HepG2 (cell line): ENCODE measurements at regions not wholly inside any gene's neighbourhood (a gene's known extent, or its start where the extent isn't known, plus 50 kb on each side); places are given as distances from the start of the nearest gene placed in this dataset.

ENCODE experiments used
- ATAC-seq: fragments of 200-7000 bp; cut with Tn5 transposase; 3 replicates; pipeline ENCODE4 v1.9.1; 2020; ENCODE audit warnings: mild to moderate bottlenecking, moderate library complexity
- BruUV-seq: library from RNA; stranded (reverse); fragments of 400-500 nt; replicated peaks from 2 replicates; lab custom pipeline; 2021; lab: Mats Ljungman, UMichigan
- CTCF ChIA-PET: fragments of 300-600 bp; formaldehyde crosslinking; extraction: SDS; loops from one replicate; lab custom pipeline; 2021; ENCODE audit warnings: low total read pairs, inconsistent platforms, low intra/inter-chr PET ratio; lab: Yijun Ruan, JAX
- POLR2A ChIA-PET: fragments of 350-600 bp; sonication (Branson Sonifier 250); formaldehyde crosslinking; loops from one replicate; lab custom pipeline; 2020; ENCODE audit warnings: antibody characterized with exemption, inconsistent platforms; lab: Yijun Ruan, JAX
- DNase-seq: peaks from one replicate; pipeline ENCODE4 v3.0.0-alpha.2; 2015; ENCODE audit warnings: low spot score
- FAIRE-seq: peaks from 3 replicates; lab custom pipeline; 2011; peaks lifted over from hg19 to GRCh38; lab: Jason Lieb, UNC
- H2AFZ ChIP-seq: one replicate; pipeline ENCODE4 v1.6.1; 2011; ENCODE audit warnings: low read length, inconsistent platforms
- H3K27ac ChIP-seq: fragments of 300-600 bp; 3 replicates; pipeline ENCODE4 v1.8.0; 2011; ENCODE audit warnings: mixed run types, mild to moderate bottlenecking, mixed read lengths, low read length, inconsistent platforms; ENCODE audit not compliant: insufficient read depth; ENCODE audit errors: extremely low read length
- H3K27me3 ChIP-seq, 2 experiments: fragments of 200-600 bp in 1 of 2; 2 replicates in 1 of 2; 3 replicates in 1 of 2; pipeline versions ENCODE4 v1.6.0 to v1.8.0; 2011; ENCODE audit warnings: low read length in 2 of 2, mild to moderate bottlenecking in 2 of 2, moderate library complexity in 2 of 2, inconsistent platforms in 1 of 2; ENCODE audit not compliant: insufficient read depth in 2 of 2, control insufficient read depth in 1 of 2
- H3K36me3 ChIP-seq, 2 experiments: fragments of 200-600 bp in 1 of 2; replicated peaks in 1 of 2; 2 replicates in 1 of 2; 3 replicates in 1 of 2; pipeline versions ENCODE4 v1.5.1 to v1.8.0; 2011; ENCODE audit warnings: low read length in 2 of 2, inconsistent platforms in 1 of 2; ENCODE audit not compliant: insufficient read depth in 2 of 2, control insufficient read depth in 1 of 2
- H3K4me1 ChIP-seq: 2 replicates; pipeline ENCODE4 v1.5.1; 2012; ENCODE audit warnings: low read length, inconsistent platforms; ENCODE audit not compliant: insufficient read depth
- H3K4me2 ChIP-seq: 2 replicates; pipeline ENCODE4 v1.6.0; 2011; ENCODE audit warnings: low read depth, low read length, inconsistent platforms
- H3K4me3 ChIP-seq, 3 experiments: fragments of 200-600 bp in 1 of 3; sonication (generic), shearing (Covaris generic) in 1 of 3; replicated peaks in 1 of 3; 2 replicates each; pipeline ENCODE4 v1.5.1; 2011 to 2016; ENCODE audit warnings: low read length in 3 of 3, inconsistent platforms in 2 of 3, low read depth in 2 of 3, mild to moderate bottlenecking in 2 of 3, control low read depth in 1 of 3, mixed read lengths in 1 of 3; ENCODE audit not compliant: insufficient read depth in 1 of 3
- H3K79me2 ChIP-seq: one replicate; pipeline ENCODE4 v1.6.1; 2011; ENCODE audit warnings: low read length, inconsistent platforms; ENCODE audit not compliant: insufficient read depth
- H3K9ac ChIP-seq: 2 replicates; pipeline ENCODE4 v1.6.0; 2011; ENCODE audit warnings: mild to moderate bottlenecking, low read depth, low read length, inconsistent platforms; ENCODE audit not compliant: insufficient read depth
- H3K9me3 ChIP-seq: 2 replicates; pipeline ENCODE4 v1.5.1; 2012; ENCODE audit warnings: mild to moderate bottlenecking, low read length
- H4K20me1 ChIP-seq: 2 replicates; pipeline ENCODE4 v1.6.0; 2011; ENCODE audit warnings: inconsistent platforms, mild to moderate bottlenecking, low read length, moderate library complexity; ENCODE audit not compliant: insufficient read depth
- FOXM1 ChIP-seq: sonication (generic); formaldehyde crosslinking; IDR thresholded peaks from 2 replicates; pipeline ENCODE4 v1.5.0; 2020; ENCODE audit warnings: missing genetic modification reagents
- NCOA2 ChIP-seq: sonication (generic); formaldehyde crosslinking; IDR thresholded peaks from 2 replicates; pipeline ENCODE4 v1.8.0; 2022; ENCODE audit warnings: inconsistent platforms
- PAF1 ChIP-seq: IDR thresholded peaks from 2 replicates; pipeline ENCODE4 v1.6.1; 2016; ENCODE audit warnings: missing genetic modification reagents, missing compliant biosample characterization
- RFX5 ChIP-seq: IDR thresholded peaks from 2 replicates; pipeline ENCODE4 v1.6.1; 2011; ENCODE audit warnings: low read depth, low read length, improper control_type of control experiment
- TMF1 ChIP-seq: sonication (generic); formaldehyde crosslinking; IDR thresholded peaks from 2 replicates; pipeline ENCODE4 v1.8.1; 2022; ENCODE audit warnings: low read depth, missing genetic modification reagents
- ZNF143 ChIP-seq: sonication (generic); formaldehyde crosslinking; IDR thresholded peaks from 2 replicates; pipeline ENCODE4 v1.4.0; 2020; ENCODE audit warnings: missing genetic modification reagents
- ZNF264 ChIP-seq: sonication (generic); formaldehyde crosslinking; IDR thresholded peaks from 2 replicates; pipeline ENCODE4 v1.4.0; 2020; ENCODE audit warnings: missing genetic modification reagents
- WGBS: methylation state at CpG from one replicate; pipeline ENCODE4 v1.1.6; 2017; ENCODE audit warnings: low lambda C conversion rate; 5-methylcytosine and 5-hydroxymethylcytosine counted together
- in situ Hi-C: cut with HindIII; loops from 2 replicates; pipeline ENCODE4 v1.10.0; 2017; ENCODE audit warnings: low pct_unique_long_range_greater_than_20kb; ENCODE audit not compliant: extremely low pct_ligation_motif_present
- intact Hi-C: fragments of 100-400 bp; cut with micrococcal nuclease; formaldehyde crosslinking; loops from one replicate; pipeline ENCODE4 v1.10.0; 2022; ENCODE audit not compliant: unreplicated experiment
- TF ChIP-seq, protein P1 (sequence below): sonication (generic); formaldehyde crosslinking; IDR thresholded peaks from 2 replicates; pipeline ENCODE4 v1.5.0; 2020; ENCODE audit warnings: missing genetic modification reagents
- TF ChIP-seq, protein P2 (sequence below): sonication (generic); formaldehyde crosslinking; IDR thresholded peaks from 2 replicates; pipeline ENCODE4 v1.4.0; 2020; ENCODE audit warnings: missing genetic modification reagents
- TF ChIP-seq, protein P3 (sequence below): sonication (generic); formaldehyde crosslinking; conservative IDR thresholded peaks from 2 replicates; pipeline ENCODE4 v1.8.0; 2022; ENCODE audit warnings: low read depth, missing genetic modification reagents
- TF ChIP-seq, protein P4 (sequence below): sonication (generic); formaldehyde crosslinking; IDR thresholded peaks from 2 replicates; pipeline ENCODE4 v1.4.0; 2020; ENCODE audit warnings: missing genetic modification reagents
- TF ChIP-seq, protein P5 (sequence below): sonication (generic); formaldehyde crosslinking; IDR thresholded peaks from 2 replicates; pipeline ENCODE4 v1.9.0; 2022; ENCODE audit warnings: missing genetic modification reagents, mild to moderate bottlenecking, borderline replicate concordance

DNA sequence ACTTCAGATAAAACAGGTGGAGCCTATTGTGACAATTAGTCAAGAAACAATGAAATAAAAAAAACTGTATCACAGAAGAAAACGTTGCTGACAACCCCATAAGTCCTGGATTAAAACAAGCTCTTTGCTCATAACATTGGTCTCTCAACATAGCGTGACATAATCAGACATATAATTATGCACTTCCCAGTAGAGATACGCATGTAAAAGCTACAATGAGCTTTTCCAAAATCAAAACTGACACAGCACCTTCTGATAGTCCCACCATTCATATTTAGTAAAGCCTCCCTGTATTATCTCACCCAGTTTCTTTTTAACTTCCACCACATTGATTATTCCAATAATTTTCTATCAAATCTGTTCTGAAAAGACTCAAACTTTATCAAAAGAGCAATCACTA, 372.1 kb upstream of the SMIM31 start (continued):
- TF ChIP-seq ZNF143 (no peak), NCOA2 (no peak), TMF1 (CRISPR knock-in tag) (no peak)
- TF ChIP-seq, protein P1, sequence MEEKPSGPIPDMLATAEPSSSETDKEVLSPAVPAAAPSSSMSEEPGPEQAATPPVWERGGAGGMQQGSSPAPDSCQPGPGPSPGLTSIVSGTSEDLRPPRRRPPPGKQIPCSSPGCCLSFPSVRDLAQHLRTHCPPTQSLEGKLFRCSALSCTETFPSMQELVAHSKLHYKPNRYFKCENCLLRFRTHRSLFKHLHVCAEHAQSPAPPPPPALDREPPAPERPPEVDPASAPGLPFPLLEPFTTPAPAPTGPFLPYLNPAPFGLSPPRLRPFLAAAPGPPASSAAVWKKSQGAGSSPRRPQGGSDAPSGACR (CRISPR knock-in tag) = no peak

DNA sequence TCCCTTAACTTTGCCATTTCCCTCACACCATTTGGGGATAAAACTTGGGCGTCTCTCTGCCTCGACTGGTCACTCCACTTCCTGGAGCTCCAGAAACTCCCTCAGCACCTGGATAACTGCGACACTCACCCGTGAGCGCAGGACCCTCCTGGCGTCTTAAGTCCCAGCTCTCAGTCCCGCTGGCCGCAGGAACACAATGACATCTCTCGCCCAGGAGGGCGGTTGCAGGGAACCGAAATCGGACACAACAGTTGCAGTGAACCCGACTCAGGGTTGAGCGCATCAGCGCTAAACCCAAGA, 370.9 kb upstream of the SMIM31 start:
- CTCF ChIA-PET = no interaction called here
- ATAC-seq = no peak
- no peaks in the 10 kb centered on the region for H3K9me3 ChIP-seq
- no peak overlapping the region for H3K27ac ChIP-seq
- WGBS = 26% methylated on average over 11 of the region's 15 CpGs
- intact Hi-C loops = no loop called here
- no peaks in the 10 kb centered on the region for H3K4me1 ChIP-seq
- H2AFZ ChIP-seq = no peak overlapping the region
- no peak overlapping the region for H3K4me2 ChIP-seq
- no peak for FAIRE-seq
- no peaks in the 10 kb centered on the region for H3K79me2 ChIP-seq
- TF ChIP-seq FOXM1 (no peak), RFX5 (no peak), PAF1 (no peak), ZNF264 (CRISPR knock-in tag) (no peak)
- TF ChIP-seq, protein P2, sequence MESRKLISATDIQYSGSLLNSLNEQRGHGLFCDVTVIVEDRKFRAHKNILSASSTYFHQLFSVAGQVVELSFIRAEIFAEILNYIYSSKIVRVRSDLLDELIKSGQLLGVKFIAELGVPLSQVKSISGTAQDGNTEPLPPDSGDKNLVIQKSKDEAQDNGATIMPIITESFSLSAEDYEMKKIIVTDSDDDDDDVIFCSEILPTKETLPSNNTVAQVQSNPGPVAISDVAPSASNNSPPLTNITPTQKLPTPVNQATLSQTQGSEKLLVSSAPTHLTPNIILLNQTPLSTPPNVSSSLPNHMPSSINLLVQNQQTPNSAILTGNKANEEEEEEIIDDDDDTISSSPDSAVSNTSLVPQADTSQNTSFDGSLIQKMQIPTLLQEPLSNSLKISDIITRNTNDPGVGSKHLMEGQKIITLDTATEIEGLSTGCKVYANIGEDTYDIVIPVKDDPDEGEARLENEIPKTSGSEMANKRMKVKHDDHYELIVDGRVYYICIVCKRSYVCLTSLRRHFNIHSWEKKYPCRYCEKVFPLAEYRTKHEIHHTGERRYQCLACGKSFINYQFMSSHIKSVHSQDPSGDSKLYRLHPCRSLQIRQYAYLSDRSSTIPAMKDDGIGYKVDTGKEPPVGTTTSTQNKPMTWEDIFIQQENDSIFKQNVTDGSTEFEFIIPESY (CRISPR knock-in tag) = no peak
- TF ChIP-seq, protein P3, sequence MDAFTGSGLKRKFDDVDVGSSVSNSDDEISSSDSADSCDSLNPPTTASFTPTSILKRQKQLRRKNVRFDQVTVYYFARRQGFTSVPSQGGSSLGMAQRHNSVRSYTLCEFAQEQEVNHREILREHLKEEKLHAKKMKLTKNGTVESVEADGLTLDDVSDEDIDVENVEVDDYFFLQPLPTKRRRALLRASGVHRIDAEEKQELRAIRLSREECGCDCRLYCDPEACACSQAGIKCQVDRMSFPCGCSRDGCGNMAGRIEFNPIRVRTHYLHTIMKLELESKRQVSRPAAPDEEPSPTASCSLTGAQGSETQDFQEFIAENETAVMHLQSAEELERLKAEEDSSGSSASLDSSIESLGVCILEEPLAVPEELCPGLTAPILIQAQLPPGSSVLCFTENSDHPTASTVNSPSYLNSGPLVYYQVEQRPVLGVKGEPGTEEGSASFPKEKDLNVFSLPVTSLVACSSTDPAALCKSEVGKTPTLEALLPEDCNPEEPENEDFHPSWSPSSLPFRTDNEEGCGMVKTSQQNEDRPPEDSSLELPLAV (CRISPR knock-in tag) = no peak
- TF ChIP-seq, protein P4, sequence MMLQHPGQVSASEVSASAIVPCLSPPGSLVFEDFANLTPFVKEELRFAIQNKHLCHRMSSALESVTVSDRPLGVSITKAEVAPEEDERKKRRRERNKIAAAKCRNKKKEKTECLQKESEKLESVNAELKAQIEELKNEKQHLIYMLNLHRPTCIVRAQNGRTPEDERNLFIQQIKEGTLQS (CRISPR knock-in tag) = no peak
- TF ChIP-seq, protein P5, sequence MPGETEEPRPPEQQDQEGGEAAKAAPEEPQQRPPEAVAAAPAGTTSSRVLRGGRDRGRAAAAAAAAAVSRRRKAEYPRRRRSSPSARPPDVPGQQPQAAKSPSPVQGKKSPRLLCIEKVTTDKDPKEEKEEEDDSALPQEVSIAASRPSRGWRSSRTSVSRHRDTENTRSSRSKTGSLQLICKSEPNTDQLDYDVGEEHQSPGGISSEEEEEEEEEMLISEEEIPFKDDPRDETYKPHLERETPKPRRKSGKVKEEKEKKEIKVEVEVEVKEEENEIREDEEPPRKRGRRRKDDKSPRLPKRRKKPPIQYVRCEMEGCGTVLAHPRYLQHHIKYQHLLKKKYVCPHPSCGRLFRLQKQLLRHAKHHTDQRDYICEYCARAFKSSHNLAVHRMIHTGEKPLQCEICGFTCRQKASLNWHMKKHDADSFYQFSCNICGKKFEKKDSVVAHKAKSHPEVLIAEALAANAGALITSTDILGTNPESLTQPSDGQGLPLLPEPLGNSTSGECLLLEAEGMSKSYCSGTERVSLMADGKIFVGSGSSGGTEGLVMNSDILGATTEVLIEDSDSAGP = no peak
- POLR2A ChIA-PET = no interaction called here
- peaks cover 0 to 4% of the 10 kb centered on the region in 2 experiments; a peak in 1 of 5 replicates for H3K27me3 ChIP-seq
- no peak for DNase-seq
- in situ Hi-C loops = no loop called here
- H3K4me3 ChIP-seq = no peak overlapping the region
- H4K20me1 ChIP-seq = no peaks in the 10 kb centered on the region
- no TSS peak for BruUV-seq
- no peak overlapping the region for H3K9ac ChIP-seq
- no peaks in the 10 kb centered on the region for H3K36me3 ChIP-seq
